Liver (tissue), 3 donors: ENCODE measurements at regions not wholly inside any gene's neighbourhood (a gene's known extent, or its start where the extent isn't known, plus 50 kb on each side); places are given as distances from the start of the nearest gene placed in this dataset.

Experiments
- CTCF ChIP-seq: fragments of 150-350 bp; IDR thresholded peaks from 2 replicates; pipeline ENCODE4 v1.5.1; 2017; ENCODE audit warnings: improper control_type of control experiment, low read depth, low read length; ENCODE audit not compliant: missing input control
- RAD21 ChIP-seq, 2 donors: IDR thresholded peaks; 2 replicates each; pipeline ENCODE4 v1.6.1; 2016; ENCODE audit warnings: antibody characterized with exemption in 2 of 2, mild to moderate bottlenecking in 2 of 2
- RXRA ChIP-seq, 2 donors: IDR thresholded peaks; 2 replicates each; pipeline ENCODE4 v1.6.1; 2017 to 2018; ENCODE audit warnings: antibody characterized with exemption in 2 of 2, mild to moderate bottlenecking in 1 of 2
- TF ChIP-seq, protein P1 (sequence below): IDR thresholded peaks from 2 replicates; pipeline ENCODE4 v1.6.1; 2016; ENCODE audit warnings: antibody characterized with exemption
- TF ChIP-seq, protein P2 (sequence below): IDR thresholded peaks from 2 replicates; pipeline ENCODE4 v1.6.1; 2016; ENCODE audit warnings: antibody characterized with exemption
- donor health status: healthy.
- donor health status: healthy.

- TF ChIP-seq RXRA (IDR thresholded peaks at IDR 0.05) (no peak), RAD21 (IDR thresholded peaks at IDR 0.05) (no peak), CTCF (no peak)
- TF ChIP-seq, protein P1, sequence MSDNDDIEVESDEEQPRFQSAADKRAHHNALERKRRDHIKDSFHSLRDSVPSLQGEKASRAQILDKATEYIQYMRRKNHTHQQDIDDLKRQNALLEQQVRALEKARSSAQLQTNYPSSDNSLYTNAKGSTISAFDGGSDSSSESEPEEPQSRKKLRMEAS, result no peak
- TF ChIP-seq, protein P2, sequence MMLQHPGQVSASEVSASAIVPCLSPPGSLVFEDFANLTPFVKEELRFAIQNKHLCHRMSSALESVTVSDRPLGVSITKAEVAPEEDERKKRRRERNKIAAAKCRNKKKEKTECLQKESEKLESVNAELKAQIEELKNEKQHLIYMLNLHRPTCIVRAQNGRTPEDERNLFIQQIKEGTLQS, result no peak
These were observed 1182.3 kb downstream of the OTOL1 start for GRCh38 chr3:162678941-162679340.
